HEK293 (cell line): ENCODE measurements at regions not wholly inside any gene's neighbourhood (a gene's known extent, or its start where the extent isn't known, plus 50 kb on each side); places are given as distances from the start of the nearest gene placed in this dataset.

Source experiments
- CTCF ChIP-seq: fragments of 450-650 bp; formaldehyde crosslinking; IDR thresholded peaks from 2 replicates; pipeline ENCODE4 v1.5.1; 2016; ENCODE audit warnings: missing biosample characterization, missing genetic modification characterization
- YY1 ChIP-seq: fragments of 450-650 bp; formaldehyde crosslinking; IDR thresholded peaks from 2 replicates; pipeline ENCODE4 v1.5.1; 2018; ENCODE audit warnings: missing biosample characterization, missing genetic modification characterization
- ZBTB8A ChIP-seq: fragments of 450-650 bp; formaldehyde crosslinking; IDR thresholded peaks from 2 replicates; pipeline ENCODE4 v1.5.1; 2016; ENCODE audit warnings: missing biosample characterization, missing genetic modification characterization
- ZNF148 ChIP-seq: fragments of 450-650 bp; formaldehyde crosslinking; IDR thresholded peaks from 2 replicates; pipeline ENCODE4 v1.5.0; 2017; ENCODE audit warnings: missing biosample characterization, missing genetic modification characterization, borderline replicate concordance
- ZNF266 ChIP-seq: fragments of 450-650 bp; formaldehyde crosslinking; IDR thresholded peaks from 2 replicates; pipeline ENCODE4 v1.5.1; 2016; ENCODE audit warnings: missing biosample characterization, missing genetic modification characterization, low read depth
- ZNF585B ChIP-seq: fragments of 450-650 bp; formaldehyde crosslinking; IDR thresholded peaks from 2 replicates; pipeline ENCODE4 v1.5.1; 2016; ENCODE audit warnings: missing biosample characterization, missing genetic modification characterization

- TF ChIP-seq ZNF148 (tag by site-specific recombination) (no peak), ZBTB8A (tag by site-specific recombination) (no peak), YY1 (tag by site-specific recombination) (no peak), ZNF585B (tag by site-specific recombination) (no peak), ZNF266 (tag by site-specific recombination) (no peak), CTCF (no peak)
Observed at GRCh38 chr5:145587308-145587672, 247.9 kb downstream of the PRELID2 start.
